Prostate gland (tissue), 2 donors: ENCODE measurements at regions not wholly inside any gene's neighbourhood (a gene's known extent, or its start where the extent isn't known, plus 50 kb on each side); places are given as distances from the start of the nearest gene placed in this dataset.

Source experiments
- CTCF ChIP-seq, 4 experiments: fragments of 200-600 bp in 2 of 4; fragments of 450-650 bp in 2 of 4; sonication (generic) in 2 of 4; IDR thresholded peaks; 1 replicate in 3 of 4; 2 replicates in 1 of 4; pipeline ENCODE4 v1.5.1; 2016 to 2019; ENCODE audit warnings: antibody characterized with exemption in 4 of 4, mild to moderate bottlenecking in 2 of 4, moderate library complexity in 2 of 4
- POLR2A ChIP-seq: fragments of 450-650 bp; IDR thresholded peaks from one replicate; pipeline ENCODE4 v1.6.1; 2016; ENCODE audit warnings: antibody characterized with exemption, mild to moderate bottlenecking
- POLR2AphosphoS5 ChIP-seq: sonication (generic); formaldehyde crosslinking; IDR thresholded peaks from one replicate; pipeline ENCODE4 v1.6.1; 2017; ENCODE audit warnings: antibody characterized with exemption

DNA sequence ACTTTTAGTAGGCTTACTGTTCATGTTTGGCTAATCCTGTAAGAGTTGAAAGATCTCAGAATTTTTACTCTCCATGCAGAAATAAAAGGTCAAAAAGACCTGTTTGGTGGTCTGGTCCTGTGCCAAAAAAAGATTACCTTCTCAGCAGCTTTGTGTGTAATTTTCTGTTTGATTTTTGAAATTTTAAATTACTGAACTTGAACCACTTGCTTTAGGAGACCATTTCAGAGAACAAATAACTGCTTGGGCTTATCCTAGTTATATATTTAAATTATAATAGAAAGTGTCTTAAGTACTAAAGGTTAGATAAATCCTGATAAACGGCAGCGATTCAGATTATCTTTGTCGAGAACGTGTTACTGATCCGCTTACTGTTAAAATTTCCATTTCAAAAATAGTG, 118.3 kb upstream of the GRIK2 start:
- no peak for TF ChIP-seq CTCF (IDR thresholded peaks at IDR 0.05)
- no peak for TF ChIP-seq POLR2A
- no peak for TF ChIP-seq POLR2AphosphoS5
